Left lung (tissue), 4 donors: ENCODE measurements at regions not wholly inside any gene's neighbourhood (a gene's known extent, or its start where the extent isn't known, plus 50 kb on each side); places are given as distances from the start of the nearest gene placed in this dataset.

Experiments
- ATAC-seq: fragments of 200-7000 bp; cut with Tn5 transposase; one replicate; pipeline ENCODE4 v1.9.1; 2020; ENCODE audit warnings: moderate library complexity
- DNase-seq, 4 donors: peaks; one replicate each; pipeline ENCODE4 v3.0.0-alpha.2; 2013 to 2020
- H3K27ac ChIP-seq, 2 donors: fragments of 200-600 bp; sonication (generic) in 1 of 2; one replicate each; pipeline versions ENCODE4 v1.5.0 to v1.8.0; 2020 to 2021
- H3K27me3 ChIP-seq, 2 donors: fragments of 200-600 bp; sonication (generic) in 1 of 2; one replicate each; pipeline versions ENCODE4 v1.5.0 to v1.8.0; 2020 to 2021
- H3K36me3 ChIP-seq, 2 donors: fragments of 200-600 bp; sonication (generic) in 1 of 2; one replicate each; pipeline versions ENCODE4 v1.5.0 to v1.8.0; 2020 to 2021
- H3K4me1 ChIP-seq, 2 donors: fragments of 200-600 bp; one replicate each; pipeline ENCODE4 v1.8.0; 2021
- H3K4me3 ChIP-seq, 2 donors: fragments of 200-600 bp; sonication (generic) in 1 of 2; one replicate each; pipeline versions ENCODE4 v1.5.0 to v1.8.0; 2020 to 2021; ENCODE audit warnings: mild to moderate bottlenecking in 1 of 2
- H3K9me3 ChIP-seq, 2 donors: fragments of 200-600 bp; sonication (generic) in 1 of 2; one replicate each; pipeline versions ENCODE4 v1.5.0 to v1.8.0; 2020 to 2021
- CTCF ChIP-seq, 2 donors: fragments of 200-600 bp; sonication (generic) in 1 of 2; IDR thresholded peaks; one replicate each; pipeline versions ENCODE4 v1.5.0 to v1.8.0; 2021; ENCODE audit warnings: antibody characterized with exemption in 2 of 2
- intact Hi-C, 2 donors: fragments of 100-400 bp; cut with DNase I; formaldehyde crosslinking; loops; one replicate each; pipeline versions ENCODE4 v1.11.2 to v1.14.2; 2022
- donor health status: DM: no; HTN: yes; CAD: no.
- donor health status: DM: no; HTN: no; CAD: no.

GRCh38 chr5:157990583-157991181 lies 131.7 kb upstream of the CLINT1 start:
- no peaks in the 10 kb centered on the region for H3K4me1 ChIP-seq
- no peak for TF ChIP-seq CTCF (IDR thresholded peaks at IDR 0.05)
- no peak overlapping the region for H3K4me3 ChIP-seq
- H3K9me3 ChIP-seq = no peaks in the 10 kb centered on the region
- DNase-seq = no peak
- intact Hi-C loops = loop anchor here in 1 of 2 donors (10.0 kb wide), 1 partner anchor 166 kb away; no protein-coding TSS in a partner anchor
- no peak overlapping the region for H3K27ac ChIP-seq
- ATAC-seq = no peak
- H3K27me3 ChIP-seq = no peaks in the 10 kb centered on the region
- H3K36me3 ChIP-seq = no peaks in the 10 kb centered on the region

GRCh38 chr5:157989296-157989695 lies 130.4 kb upstream of the CLINT1 start:
- Histone ChIP-seq H3K27ac (no peak overlapping the region), H3K9me3 (no peaks in the 10 kb centered on the region), H3K27me3 (no peaks in the 10 kb centered on the region), H3K4me1 (no peaks in the 10 kb centered on the region), H3K4me3 (no peak overlapping the region), H3K36me3 (no peaks in the 10 kb centered on the region)
- no peak for TF ChIP-seq CTCF (IDR thresholded peaks at IDR 0.05)
- DNase-seq (no peak), ATAC-seq (no peak)
- intact Hi-C loops = no loop called here

GRCh38 chr5:157987259-157987658 lies 128.3 kb upstream of the CLINT1 start:
- no peaks in the 10 kb centered on the region for H3K9me3 ChIP-seq
- H3K27me3 ChIP-seq = no peaks in the 10 kb centered on the region
- no peaks in the 10 kb centered on the region for H3K4me1 ChIP-seq
- intact Hi-C loops = no loop called here
- ATAC-seq (no peak), DNase-seq (no peak)
- no peaks in the 10 kb centered on the region for H3K36me3 ChIP-seq
- TF ChIP-seq CTCF (IDR thresholded peaks at IDR 0.05) = no peak
- H3K27ac ChIP-seq = no peak overlapping the region
- no peak overlapping the region for H3K4me3 ChIP-seq

GRCh38 chr5:157986431-157986990 lies 127.6 kb upstream of the CLINT1 start:
- no peak for ATAC-seq
- TF ChIP-seq CTCF (IDR thresholded peaks at IDR 0.05) = no peak
- no peak overlapping the region for H3K4me3 ChIP-seq
- H3K36me3 ChIP-seq = no peaks in the 10 kb centered on the region
- no peak overlapping the region for H3K27ac ChIP-seq
- no peaks in the 10 kb centered on the region for H3K27me3 ChIP-seq
- intact Hi-C loops = no loop called here
- H3K9me3 ChIP-seq = no peaks in the 10 kb centered on the region
- DNase-seq = no peak
- no peaks in the 10 kb centered on the region for H3K4me1 ChIP-seq

GRCh38 chr5:157984611-157985010 lies 125.7 kb upstream of the CLINT1 start:
- no peak for ATAC-seq
- Histone ChIP-seq H3K4me3 (no peak overlapping the region), H3K4me1 (no peaks in the 10 kb centered on the region), H3K27me3 (no peaks in the 10 kb centered on the region), H3K36me3 (no peaks in the 10 kb centered on the region), H3K9me3 (no peaks in the 10 kb centered on the region), H3K27ac (no peak overlapping the region)
- no peak for DNase-seq
- intact Hi-C loops = no loop called here
- no peak for TF ChIP-seq CTCF (IDR thresholded peaks at IDR 0.05)
